CD14-positive monocyte (primary cell): ENCODE measurements at regions not wholly inside any gene's neighbourhood (a gene's known extent, or its start where the extent isn't known, plus 50 kb on each side); places are given as distances from the start of the nearest gene placed in this dataset.
"Not testable (repeated sequence)": the region's sequence is repeated elsewhere in the genome, so short reads cannot be mapped to it uniquely, and the experiment has no call there.

Experiments
- DNase-seq, 3 donors: peaks; one replicate each; pipeline ENCODE4 v3.0.0-alpha.2; 2011 to 2022
- H2AFZ ChIP-seq: 2 replicates; pipeline ENCODE4 v1.6.0; 2012; ENCODE audit warnings: mild to moderate bottlenecking, low read depth, low read length, inconsistent platforms; ENCODE audit not compliant: insufficient read depth, poor library complexity, severe bottlenecking
- H3K27ac ChIP-seq, 2 donors: 1 replicate in 1 of 2; 2 replicates in 1 of 2; pipeline ENCODE4 v1.5.1; 2012 to 2013; ENCODE audit warnings: low read length in 2 of 2, control low read depth in 1 of 2, inconsistent platforms in 1 of 2, low read depth in 1 of 2, mild to moderate bottlenecking in 1 of 2
- H3K27me3 ChIP-seq, 2 donors: one replicate each; pipeline versions ENCODE4 v1.6.0 to v1.6.1; 2011 to 2013; ENCODE audit warnings: low read length in 2 of 2; ENCODE audit not compliant: control insufficient read depth in 2 of 2, insufficient read depth in 2 of 2
- H3K36me3 ChIP-seq, 2 donors: replicated peaks in 1 of 2; 1 replicate in 1 of 2; 2 replicates in 1 of 2; pipeline versions ENCODE4 v1.5.1 to v1.6.1; 2012 to 2013; ENCODE audit warnings: low read length in 2 of 2, control low read depth in 1 of 2, inconsistent platforms in 1 of 2, mild to moderate bottlenecking in 1 of 2; ENCODE audit not compliant: insufficient read depth in 2 of 2, control insufficient read depth in 1 of 2
- H3K4me1 ChIP-seq, 2 donors: 1 replicate in 1 of 2; 2 replicates in 1 of 2; pipeline versions ENCODE4 v1.5.1 to v1.6.1; 2012 to 2013; ENCODE audit warnings: low read length in 2 of 2, control low read depth in 1 of 2, inconsistent platforms in 1 of 2, mild to moderate bottlenecking in 1 of 2, moderate library complexity in 1 of 2; ENCODE audit not compliant: insufficient read depth in 2 of 2, control insufficient read depth in 1 of 2
- H3K4me2 ChIP-seq: replicated peaks from 2 replicates; pipeline ENCODE3; 2012; ENCODE audit warnings: low read length, moderate library complexity, mild to moderate bottlenecking; ENCODE audit not compliant: poor library complexity, severe bottlenecking; ENCODE audit errors: extremely low read depth
- H3K4me3 ChIP-seq, 3 experiments: fragments of 200-600 bp in 1 of 3; sonication (generic) in 1 of 3; replicated peaks in 1 of 3; 1 replicate in 2 of 3; 2 replicates in 1 of 3; pipeline ENCODE4 v1.5.1; 2011 to 2013; ENCODE audit warnings: low read length in 3 of 3, mild to moderate bottlenecking in 3 of 3, control low read depth in 2 of 3, low read depth in 2 of 3, inconsistent platforms in 1 of 3, moderate library complexity in 1 of 3
- H3K79me2 ChIP-seq: 2 replicates; pipeline ENCODE4 v1.6.0; 2012; ENCODE audit warnings: mild to moderate bottlenecking, control low read depth, inconsistent platforms, low read length, moderate library complexity; ENCODE audit not compliant: insufficient read depth
- H3K9ac ChIP-seq: 2 replicates; pipeline ENCODE4 v1.6.0; 2017; ENCODE audit warnings: low read length, mild to moderate bottlenecking; ENCODE audit not compliant: insufficient read depth, poor library complexity, severe bottlenecking
- H3K9me3 ChIP-seq, 2 donors: replicated peaks in 1 of 2; 1 replicate in 1 of 2; 2 replicates in 1 of 2; pipeline versions ENCODE4 v1.5.1 to v1.6.1; 2012 to 2013; ENCODE audit warnings: low read length in 2 of 2, control low read depth in 1 of 2; ENCODE audit not compliant: control insufficient read depth in 1 of 2, insufficient read depth in 1 of 2
- H4K20me1 ChIP-seq: 2 replicates; pipeline ENCODE4 v1.6.0; 2012; ENCODE audit warnings: mild to moderate bottlenecking, low read length, control low read depth, moderate library complexity; ENCODE audit not compliant: insufficient read depth
- H3K27ac Mint-ChIP-seq, 7 donors: one replicate each; pipeline ENCODE4 v1.8.0; 2020; ENCODE audit warnings: mild to moderate bottlenecking in 7 of 7, mixed read lengths in 7 of 7, moderate library complexity in 6 of 7, inconsistent platforms in 2 of 7
- H3K27me3 Mint-ChIP-seq, 3 donors: one replicate each; pipeline ENCODE4 v1.8.0; 2021 to 2022; ENCODE audit warnings: low read depth in 3 of 3, mild to moderate bottlenecking in 3 of 3, mixed read lengths in 3 of 3, moderate library complexity in 3 of 3, inconsistent platforms in 1 of 3
- H3K36me3 Mint-ChIP-seq, 2 donors: one replicate each; pipeline ENCODE4 v1.8.0; 2020; ENCODE audit warnings: mixed read lengths in 2 of 2, inconsistent platforms in 1 of 2, mild to moderate bottlenecking in 1 of 2
- H3K4me1 Mint-ChIP-seq: one replicate; pipeline ENCODE4 v1.8.0; 2020; ENCODE audit warnings: mild to moderate bottlenecking, mixed read lengths
- H3K4me3 Mint-ChIP-seq, 2 donors: one replicate each; pipeline ENCODE4 v1.8.0; 2020; ENCODE audit warnings: mild to moderate bottlenecking in 2 of 2, mixed read lengths in 2 of 2, moderate library complexity in 1 of 2
- H3K9me3 Mint-ChIP-seq, 7 donors: one replicate each; pipeline ENCODE4 v1.8.0; 2020 to 2022; ENCODE audit warnings: mixed read lengths in 7 of 7, mild to moderate bottlenecking in 6 of 7, moderate library complexity in 6 of 7, inconsistent platforms in 2 of 7
- WGBS: methylation state at CpG from one replicate; pipeline ENCODE4 v1.1.5; 2013; ENCODE audit warnings: missing lambda C conversion rate; ENCODE audit not compliant: insufficient coverage; 5-methylcytosine and 5-hydroxymethylcytosine counted together
- intact Hi-C, 2 donors: fragments of 100-400 bp; cut with micrococcal nuclease; formaldehyde crosslinking; loops; one replicate each; pipeline versions ENCODE4 v1.15.0 to v1.15.1; 2023

- H3K27me3 Mint-ChIP-seq, H3K9ac ChIP-seq, H3K4me3 Mint-ChIP-seq, H2AFZ ChIP-seq, H3K27ac ChIP-seq, H3K27me3 ChIP-seq, H3K4me3 ChIP-seq, H3K79me2 ChIP-seq, H3K4me2 ChIP-seq, H4K20me1 ChIP-seq, intact Hi-C loops, H3K36me3 Mint-ChIP-seq, H3K9me3 Mint-ChIP-seq, DNase-seq, H3K9me3 ChIP-seq, H3K36me3 ChIP-seq, H3K27ac Mint-ChIP-seq, H3K4me1 Mint-ChIP-seq, H3K4me1 ChIP-seq: not testable (repeated sequence)
- WGBS, result 100% methylated on average over 5 of the region's 5 CpGs
These were observed 63.9 kb upstream of the PLGLB2 start for GRCh38 chr2:87683961-87684360.

GRCh38 chr2:87685558-87685957 lies 62.3 kb upstream of the PLGLB2 start:
- H3K27ac Mint-ChIP-seq, H3K36me3 ChIP-seq, intact Hi-C loops: not testable (repeated sequence)

GRCh38 chr2:87686873-87687549 lies 60.9 kb upstream of the PLGLB2 start:
- H3K4me1 Mint-ChIP-seq, H3K79me2 ChIP-seq, H3K9me3 Mint-ChIP-seq, H2AFZ ChIP-seq, H4K20me1 ChIP-seq, H3K27ac Mint-ChIP-seq, H3K4me3 ChIP-seq, H3K36me3 Mint-ChIP-seq, intact Hi-C loops, H3K27ac ChIP-seq, H3K36me3 ChIP-seq, H3K9ac ChIP-seq, DNase-seq, H3K27me3 ChIP-seq, H3K27me3 Mint-ChIP-seq, H3K4me3 Mint-ChIP-seq, H3K4me2 ChIP-seq, H3K9me3 ChIP-seq, H3K4me1 ChIP-seq: not testable (repeated sequence)
- no CpG with 5 or more reads among the region's 7 CpGs for WGBS

More at GRCh38 chr2:87685558-87685957, 62.3 kb upstream of the PLGLB2 start:
- not testable (repeated sequence) for H2AFZ ChIP-seq, H3K27ac ChIP-seq, H3K4me1 ChIP-seq, DNase-seq, H4K20me1 ChIP-seq, H3K4me1 Mint-ChIP-seq, H3K9me3 ChIP-seq, H3K4me3 Mint-ChIP-seq, H3K9me3 Mint-ChIP-seq, H3K4me3 ChIP-seq, H3K27me3 Mint-ChIP-seq, H3K27me3 ChIP-seq, H3K36me3 Mint-ChIP-seq, H3K4me2 ChIP-seq, H3K9ac ChIP-seq, H3K79me2 ChIP-seq
- 100% methylated on average over 4 of the region's 11 CpGs for WGBS

- H2AFZ ChIP-seq, H3K27ac ChIP-seq, H3K27me3 Mint-ChIP-seq, H3K9ac ChIP-seq, H3K4me1 Mint-ChIP-seq, H3K4me2 ChIP-seq, H3K27me3 ChIP-seq, H3K9me3 ChIP-seq, intact Hi-C loops, H3K9me3 Mint-ChIP-seq, H3K79me2 ChIP-seq, DNase-seq, H3K4me3 ChIP-seq, H3K4me1 ChIP-seq, H3K4me3 Mint-ChIP-seq, H3K27ac Mint-ChIP-seq, H3K36me3 ChIP-seq, H4K20me1 ChIP-seq, H3K36me3 Mint-ChIP-seq: not testable (repeated sequence)
- 25% methylated on average over 1 of the region's 7 CpGs for WGBS
These were observed 60.2 kb upstream of the PLGLB2 start for GRCh38 chr2:87687550-87688270.
